ENCODE measurements at regions not wholly inside any gene's neighbourhood (a gene's known extent, or its start where the extent isn't known, plus 50 kb on each side); places are given as distances from the start of the nearest gene placed in this dataset.
A peak's percentile ranks its signal among the peaks of the same experiment; 100 is the strongest.
"Not testable (repeated sequence)": the region's sequence is repeated elsewhere in the genome, so short reads cannot be mapped to it uniquely, and the experiment has no call there.

- no peak for DNase-seq (ENCODE audit: low read depth)
These were observed 290.7 kb upstream of the AMIGO2 start for GRCh38 chr12:47370421-47370820.

GRCh38 chr12:47369085-47369484, 289.3 kb upstream of the AMIGO2 start:
- DNase-seq (ENCODE audit: low read depth) = no peak

GRCh38 chr12:47367912-47368537, 288.3 kb upstream of the AMIGO2 start:
- no peak for DNase-seq (ENCODE audit: low read depth)

DNA sequence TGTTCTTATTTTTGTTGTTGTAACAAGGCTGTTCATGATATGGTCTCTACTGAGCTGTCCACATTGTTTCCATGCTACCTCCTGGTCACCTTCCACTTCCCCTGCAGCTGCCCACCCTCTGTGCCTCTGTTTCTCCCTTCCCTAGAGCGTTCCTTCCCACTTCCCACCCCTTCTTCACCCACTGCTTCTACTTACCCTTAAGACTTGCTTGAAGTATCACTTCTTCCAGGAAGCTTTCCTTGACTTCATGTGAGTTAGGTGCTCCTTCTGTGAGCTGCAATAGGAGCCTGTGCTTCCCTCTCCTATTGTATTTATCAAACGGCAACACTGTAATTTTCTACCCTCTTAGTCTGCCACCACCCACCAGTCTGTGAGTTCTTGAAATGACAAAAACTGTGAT, 286.8 kb upstream of the AMIGO2 start:
- DNase-seq (ENCODE audit: low read depth) = no peak

GRCh38 chr12:47366157-47366556, 286.4 kb upstream of the AMIGO2 start:
- no peak for DNase-seq (ENCODE audit: low read depth)

DNA sequence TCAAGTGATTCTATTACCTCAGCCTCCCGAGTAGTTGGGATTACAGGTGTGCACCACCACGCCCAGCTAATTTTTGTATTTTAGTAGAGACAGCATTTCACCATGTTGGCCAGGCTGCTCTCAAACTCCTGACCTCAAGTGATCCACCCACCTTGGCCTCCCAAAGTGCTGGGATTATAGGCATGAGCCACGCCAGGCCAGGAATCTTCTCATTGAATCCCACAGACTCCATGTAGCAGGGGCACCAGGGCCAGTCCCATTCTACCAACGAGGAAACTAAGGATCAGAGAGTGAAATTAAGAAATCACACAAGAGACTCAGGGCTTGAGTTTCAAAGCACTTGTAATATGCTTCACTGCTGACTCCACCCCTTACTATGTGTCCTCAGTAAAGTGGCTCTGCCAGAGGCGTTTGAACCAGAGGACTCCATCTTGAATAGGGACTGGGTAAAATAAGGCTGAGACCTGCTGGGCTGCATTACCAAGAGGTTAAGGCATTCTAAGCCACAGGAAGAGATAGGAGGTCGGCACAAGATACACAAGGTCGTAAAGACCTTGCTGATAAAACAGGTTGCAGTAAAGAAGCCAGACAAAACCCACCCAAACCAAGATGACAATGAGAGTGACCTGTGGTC, 285.8 kb upstream of the AMIGO2 start:
- DNase-seq (ENCODE audit: low read depth) = not testable (repeated sequence)

GRCh38 chr12:47364261-47364660, 284.5 kb upstream of the AMIGO2 start:
- no peak for DNase-seq (ENCODE audit: low read depth)

DNA sequence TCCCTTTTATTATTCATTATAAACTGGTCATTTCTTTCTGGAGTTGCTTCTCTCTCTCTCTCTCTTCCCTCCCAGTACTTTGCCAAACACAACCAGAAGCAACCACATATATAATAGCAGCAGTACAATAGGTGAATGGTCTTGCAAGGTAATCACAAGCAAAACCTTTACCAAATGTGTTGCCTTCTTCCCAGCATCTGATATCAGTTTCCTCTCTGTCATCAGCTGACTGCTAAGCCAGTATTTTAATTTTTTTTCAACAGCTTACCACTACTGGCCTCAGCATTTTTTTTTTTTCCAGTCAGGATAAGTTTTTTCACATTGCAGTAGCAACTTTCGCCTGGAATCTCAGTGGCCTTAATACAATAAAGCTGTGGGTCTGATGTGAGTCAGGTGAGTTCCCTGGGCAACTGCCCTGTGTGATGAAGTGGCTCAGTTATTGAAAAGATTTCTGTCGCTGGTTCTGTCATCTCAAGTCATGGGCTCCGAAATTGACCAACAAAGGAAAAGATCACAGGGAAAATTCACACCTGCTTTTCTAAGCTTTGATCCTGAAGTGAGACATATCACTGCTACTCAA, 282.5 kb upstream of the AMIGO2 start:
- no peak for DNase-seq (ENCODE audit: low read depth)

DNA sequence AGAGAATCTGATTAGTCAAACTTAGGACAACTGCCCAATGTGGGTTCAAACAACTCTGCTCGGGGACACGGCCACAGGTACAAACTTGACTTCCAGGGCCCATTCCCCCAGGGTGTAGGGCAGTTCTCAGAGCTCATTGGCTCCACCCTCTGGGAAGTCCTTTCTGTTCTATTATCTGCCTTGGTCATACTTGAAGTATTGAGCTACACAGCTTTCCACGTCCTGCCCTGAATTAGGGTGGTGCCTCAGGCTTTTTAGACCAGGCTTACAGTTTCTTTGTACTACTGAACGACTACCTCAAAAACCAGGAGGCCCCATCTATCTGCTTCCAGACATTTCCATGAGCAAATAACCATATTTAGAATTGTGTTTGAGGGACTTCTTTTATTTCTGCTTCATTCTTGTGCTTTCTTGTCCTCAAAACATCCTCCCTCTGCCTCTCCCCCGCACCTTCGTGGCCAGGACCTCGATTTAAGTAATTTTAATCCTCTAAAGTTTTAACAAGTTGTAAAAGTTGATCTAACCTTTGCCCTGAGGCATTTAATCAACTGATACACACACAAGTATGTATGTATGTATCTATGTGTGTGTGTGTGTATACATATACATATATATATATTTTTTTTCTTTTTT, 281.7 kb upstream of the AMIGO2 start:
- peak; percentile 46 for DNase-seq (ENCODE audit: low read depth)

- DNase-seq (ENCODE audit: low read depth) = no peak
These were observed 281.1 kb upstream of the AMIGO2 start for GRCh38 chr12:47360771-47361388.

GRCh38 chr12:47360093-47360480, 280.3 kb upstream of the AMIGO2 start:
- no peak for DNase-seq (ENCODE audit: low read depth)

DNA sequence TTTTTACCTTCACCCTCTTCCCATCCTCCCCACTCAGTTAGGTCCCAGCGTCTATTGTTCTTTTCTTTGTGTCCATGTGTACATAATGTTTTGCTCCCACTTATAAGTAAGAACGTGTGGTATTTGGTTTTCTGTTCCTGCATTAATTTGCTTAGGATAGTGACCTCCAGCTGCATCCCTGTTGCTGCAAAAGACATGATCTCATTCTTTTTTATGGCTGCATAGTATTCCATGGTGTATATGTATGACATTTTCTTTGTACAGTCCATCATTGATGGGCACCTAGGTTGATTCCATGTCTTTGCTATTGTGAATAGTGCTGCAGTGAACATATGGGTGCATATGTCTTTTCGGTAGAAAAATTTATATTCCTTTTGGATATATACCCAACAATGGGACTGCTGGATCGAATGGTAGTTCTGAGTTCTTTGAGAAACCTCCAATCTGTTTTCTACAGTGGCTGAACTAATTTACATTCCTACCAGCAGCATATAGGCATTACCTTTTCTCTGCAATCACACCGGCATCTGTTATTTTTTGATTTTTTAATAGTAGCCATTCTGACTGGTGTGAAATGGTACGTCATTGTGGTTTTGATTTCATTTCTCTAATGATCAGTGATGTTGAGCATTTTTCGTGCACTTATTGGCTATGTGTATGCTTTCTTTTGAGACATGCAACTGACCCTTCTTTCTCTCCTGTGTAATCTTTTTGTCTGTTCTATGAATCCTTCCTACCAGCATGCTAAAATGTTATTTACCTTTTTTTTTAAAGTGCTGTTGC, 279.7 kb upstream of the AMIGO2 start:
- DNase-seq (ENCODE audit: low read depth) = no peak

DNA sequence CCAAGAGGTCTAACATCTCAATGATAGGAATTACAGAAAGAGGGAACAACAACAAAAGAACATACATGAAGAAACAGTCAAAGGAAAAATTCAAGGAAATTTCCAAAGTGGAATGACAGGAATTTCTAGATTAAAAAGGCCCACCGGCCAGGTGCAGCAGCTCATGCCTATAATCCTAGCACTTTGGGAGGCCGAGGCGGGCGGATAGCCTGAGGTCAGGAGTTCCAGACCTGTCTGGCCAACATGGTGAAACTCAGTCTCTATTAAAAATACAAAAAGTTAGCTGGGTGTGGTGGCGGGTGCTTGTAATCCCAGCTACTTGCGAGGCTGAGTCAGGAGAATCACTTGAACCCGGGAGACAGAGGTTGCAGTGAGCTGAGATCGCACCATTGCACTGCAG, 277.2 kb upstream of the AMIGO2 start:
- DNase-seq (ENCODE audit: low read depth) = not testable (repeated sequence)

- no peak for DNase-seq (ENCODE audit: low read depth)
These were observed 276.5 kb upstream of the AMIGO2 start for GRCh38 chr12:47356129-47356700.

GRCh38 chr12:47353508-47353907, 273.7 kb upstream of the AMIGO2 start:
- no peak for DNase-seq (ENCODE audit: low read depth)

DNA sequence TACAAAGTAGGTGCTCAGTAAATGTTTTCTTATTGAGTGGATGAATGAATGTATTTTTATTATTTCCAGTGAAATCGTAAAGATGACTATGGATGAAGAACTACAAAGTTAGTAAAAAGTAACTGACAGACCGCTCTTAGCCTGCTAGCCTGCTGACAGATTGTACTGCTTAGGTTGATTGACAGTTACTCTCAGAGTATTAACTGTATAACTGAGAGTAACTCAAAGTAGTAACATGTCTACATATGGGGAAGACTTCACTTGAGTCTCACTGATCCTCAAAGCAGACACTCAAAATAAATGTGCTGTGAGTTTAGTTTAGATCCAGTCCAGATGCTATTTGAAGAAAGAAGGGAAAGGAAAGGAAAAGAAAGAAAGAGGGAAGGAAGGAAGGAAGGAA, 272.3 kb upstream of the AMIGO2 start:
- no peak for DNase-seq (ENCODE audit: low read depth)

- DNase-seq (ENCODE audit: low read depth) = no peak
These were observed 271.8 kb upstream of the AMIGO2 start for GRCh38 chr12:47351526-47351925.

- no peak for DNase-seq (ENCODE audit: low read depth)
These were observed 270.3 kb upstream of the AMIGO2 start for GRCh38 chr12:47350062-47350408.

DNA sequence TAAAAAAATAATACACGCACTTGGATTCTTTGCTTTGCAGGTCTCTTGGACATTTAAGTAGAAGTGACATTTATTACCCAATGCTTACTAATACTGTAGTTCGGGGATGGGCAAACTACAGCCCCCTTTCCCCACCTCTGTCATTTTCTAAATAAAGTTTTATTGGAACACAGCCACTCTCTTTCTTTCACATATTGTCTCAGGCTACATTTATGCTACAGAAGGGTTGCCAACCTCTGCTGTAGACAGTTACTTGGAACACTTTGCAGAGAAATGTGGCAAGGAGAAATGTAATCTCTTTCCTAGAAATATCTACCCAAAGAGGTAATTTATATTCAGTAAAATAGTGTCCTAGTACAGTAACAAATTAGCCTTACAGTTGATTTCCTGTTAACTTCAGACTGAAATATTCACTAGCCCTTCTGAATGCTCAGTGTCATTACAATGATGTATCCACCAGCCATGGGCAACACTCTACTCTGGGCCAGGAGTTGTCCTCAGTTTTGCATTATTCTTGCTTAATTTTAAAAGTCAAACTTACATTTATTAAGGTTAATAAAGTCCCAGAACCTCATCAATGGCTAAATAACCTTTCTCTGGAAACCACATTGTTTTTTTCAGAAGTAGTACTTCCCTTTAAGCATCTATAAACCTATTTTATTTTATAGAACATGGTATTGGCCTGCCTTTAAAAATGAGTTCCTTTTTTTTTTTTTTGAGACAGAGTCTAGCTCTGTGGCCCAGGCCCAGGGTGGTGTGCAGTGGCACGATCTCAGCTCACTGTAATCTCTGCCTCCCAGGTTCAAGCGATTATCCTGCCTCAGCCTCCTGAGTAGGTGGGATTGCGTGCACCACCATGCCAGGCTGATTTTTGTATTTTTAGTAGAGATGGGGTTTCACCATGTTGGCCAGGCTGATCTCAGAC, 269.6 kb upstream of the AMIGO2 start:
- no peak for DNase-seq (ENCODE audit: low read depth)

DNA sequence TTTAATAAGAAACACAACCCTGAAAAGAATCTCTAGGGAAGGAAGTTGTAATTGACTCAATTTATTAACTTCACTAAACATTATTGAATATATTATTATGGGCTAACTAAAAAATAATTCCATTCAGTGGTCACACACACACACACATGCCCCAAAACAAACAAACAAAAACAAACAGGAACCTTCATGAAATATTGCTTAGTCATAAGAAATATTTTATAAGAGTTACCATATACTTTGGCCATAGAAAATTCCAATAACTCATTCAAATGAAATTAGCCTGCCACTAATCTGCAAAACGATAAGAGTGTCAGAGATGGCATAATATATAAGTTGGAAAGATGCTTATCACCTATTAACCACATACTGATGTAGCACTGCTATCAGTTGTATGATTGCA, 268.4 kb upstream of the AMIGO2 start:
- no peak for DNase-seq (ENCODE audit: low read depth)
